GM21528 (cell line): ENCODE measurements at regions not wholly inside any gene's neighbourhood (a gene's known extent, or its start where the extent isn't known, plus 50 kb on each side); places are given as distances from the start of the nearest gene placed in this dataset.
A peak's percentile ranks its signal among the peaks of the same experiment; 100 is the strongest.
"Not testable (repeated sequence)": the region's sequence is repeated elsewhere in the genome, so short reads cannot be mapped to it uniquely, and the experiment has no call there.

Experiments used
- ATAC-seq: cut with Tn5 transposase; IDR thresholded peaks from one replicate; pipeline ENCODE4 v1.9.1; 2021; ENCODE audit warnings: mild to moderate bottlenecking, moderate library complexity; ENCODE audit not compliant: unreplicated experiment, low FRiP score

GRCh38 chr12:105454688-105455087 lies 124.2 kb downstream of the C12orf75 start:
- no peak for ATAC-seq

GRCh38 chr12:105455261-105455660 lies 124.8 kb downstream of the C12orf75 start:
- ATAC-seq, result no peak

- no peak for ATAC-seq
These were observed 126.5 kb downstream of the C12orf75 start for GRCh38 chr12:105457026-105457425.

- ATAC-seq, result no peak
These were observed 129.4 kb downstream of the C12orf75 start for GRCh38 chr12:105459760-105460330.

- ATAC-seq, result no peak
These were observed 130.9 kb downstream of the C12orf75 start for GRCh38 chr12:105461271-105461943.

GRCh38 chr12:105461944-105462762 lies 131.7 kb downstream of the C12orf75 start:
- ATAC-seq, result no peak

- ATAC-seq, result no peak
These were observed 132.3 kb downstream of the C12orf75 start for GRCh38 chr12:105462831-105463230.

GRCh38 chr12:105464406-105464805 lies 133.9 kb downstream of the C12orf75 start:
- ATAC-seq, result no peak

GRCh38 chr12:105466231-105466900 lies 135.9 kb downstream of the C12orf75 start:
- no peak for ATAC-seq

- ATAC-seq, result no peak
These were observed 136.6 kb downstream of the C12orf75 start for GRCh38 chr12:105466901-105467598.

GRCh38 chr12:105467710-105468366 lies 137.3 kb downstream of the C12orf75 start:
- ATAC-seq, result no peak

- no peak for ATAC-seq
These were observed 138.0 kb downstream of the C12orf75 start for GRCh38 chr12:105468464-105468863.

GRCh38 chr12:105469211-105469610 lies 138.7 kb downstream of the C12orf75 start:
- no peak for ATAC-seq

- no peak for ATAC-seq
These were observed 139.2 kb downstream of the C12orf75 start for GRCh38 chr12:105469701-105470100.

- no peak for ATAC-seq
These were observed 139.6 kb downstream of the C12orf75 start for GRCh38 chr12:105470102-105470501.

GRCh38 chr12:105470601-105471000 lies 140.1 kb downstream of the C12orf75 start:
- no peak for ATAC-seq

GRCh38 chr12:105474672-105475071 lies 144.2 kb downstream of the C12orf75 start:
- no peak for ATAC-seq

GRCh38 chr12:105476616-105477015 lies 146.1 kb downstream of the C12orf75 start:
- peak; percentile 72 for ATAC-seq

- no peak for ATAC-seq
These were observed 147.4 kb downstream of the C12orf75 start for GRCh38 chr12:105477873-105478272.

- ATAC-seq, result not testable (repeated sequence)
These were observed 148.3 kb downstream of the C12orf75 start for GRCh38 chr12:105478788-105479187.
